HuH-7 (cell line): ENCODE measurements at regions not wholly inside any gene's neighbourhood (a gene's known extent, or its start where the extent isn't known, plus 50 kb on each side); places are given as distances from the start of the nearest gene placed in this dataset.
A peak's percentile ranks its signal among the peaks of the same experiment; 100 is the strongest.

ENCODE experiments used
- DNase-seq: peaks from one replicate; pipeline ENCODE4 v3.0.0; 2011; ENCODE audit warnings: low spot score

- DNase-seq: no peak
Observed at GRCh38 chr4:153034681-153035080, 98.6 kb downstream of the FHDC1 start.

GRCh38 chr4:153036931-153037482, 100.9 kb downstream of the FHDC1 start:
- no peak for DNase-seq

- peak; percentile 59 for DNase-seq
Observed at GRCh38 chr4:153038623-153039311, 102.6 kb downstream of the FHDC1 start.

GRCh38 chr4:153039542-153040185, 103.5 kb downstream of the FHDC1 start:
- no peak for DNase-seq

- no peak for DNase-seq
Observed at GRCh38 chr4:153040677-153041076, 104.6 kb downstream of the FHDC1 start.

- no peak for DNase-seq
Observed at GRCh38 chr4:153044036-153044435, 107.9 kb downstream of the FHDC1 start.

GRCh38 chr4:153045111-153045982, 109.2 kb downstream of the FHDC1 start:
- no peak for DNase-seq

- no peak for DNase-seq
Observed at GRCh38 chr4:153058671-153059060, 122.5 kb downstream of the FHDC1 start.

GRCh38 chr4:153060196-153060595, 124.1 kb downstream of the FHDC1 start:
- DNase-seq: no peak

GRCh38 chr4:153061971-153062370, 125.8 kb downstream of the FHDC1 start:
- DNase-seq: no peak

- DNase-seq: no peak
Observed at GRCh38 chr4:153062652-153063168, 126.6 kb downstream of the FHDC1 start.

- DNase-seq: no peak
Observed at GRCh38 chr4:153063490-153063889, 127.4 kb downstream of the FHDC1 start.

GRCh38 chr4:153064571-153064970, 128.4 kb downstream of the FHDC1 start:
- peak; percentile 25 for DNase-seq

GRCh38 chr4:153065276-153065675, 129.2 kb downstream of the FHDC1 start:
- no peak for DNase-seq

GRCh38 chr4:153067376-153067775, 131.3 kb downstream of the FHDC1 start:
- no peak for DNase-seq

GRCh38 chr4:153068751-153069150, 132.6 kb downstream of the FHDC1 start:
- no peak for DNase-seq

GRCh38 chr4:153071958-153072598, 132.2 kb upstream of the TRIM2 start:
- DNase-seq: no peak

GRCh38 chr4:153072661-153073060, 131.6 kb upstream of the TRIM2 start:
- DNase-seq: no peak

GRCh38 chr4:153074486-153074885, 129.8 kb upstream of the TRIM2 start:
- no peak for DNase-seq

GRCh38 chr4:153074936-153075630, 129.2 kb upstream of the TRIM2 start:
- no peak for DNase-seq

GRCh38 chr4:153075836-153076518, 128.3 kb upstream of the TRIM2 start:
- no peak for DNase-seq
